LNCAP (cell line): ENCODE measurements at regions not wholly inside any gene's neighbourhood (a gene's known extent, or its start where the extent isn't known, plus 50 kb on each side); places are given as distances from the start of the nearest gene placed in this dataset.

ENCODE experiments used
- CTCF ChIP-seq: fragments of 450-650 bp; IDR thresholded peaks from 2 replicates; pipeline ENCODE4 v1.5.1; 2017; ENCODE audit warnings: mild to moderate bottlenecking

GRCh38 chr3:17946619-17947018, 204.2 kb upstream of the TBC1D5 start:
- no peak for TF ChIP-seq CTCF

GRCh38 chr3:17945799-17946399, 203.5 kb upstream of the TBC1D5 start:
- TF ChIP-seq CTCF: no peak

- TF ChIP-seq CTCF: no peak
These were observed 202.8 kb upstream of the TBC1D5 start for GRCh38 chr3:17945018-17945798.

GRCh38 chr3:17942856-17943255, 200.4 kb upstream of the TBC1D5 start:
- TF ChIP-seq CTCF: no peak

GRCh38 chr3:17941766-17942165, 199.3 kb upstream of the TBC1D5 start:
- TF ChIP-seq CTCF: no peak

GRCh38 chr3:17941152-17941551, 198.7 kb upstream of the TBC1D5 start:
- no peak for TF ChIP-seq CTCF

- TF ChIP-seq CTCF: no peak
These were observed 196.7 kb upstream of the TBC1D5 start for GRCh38 chr3:17939157-17939556.
